ENCODE measurements at regions not wholly inside any gene's neighbourhood (a gene's known extent, or its start where the extent isn't known, plus 50 kb on each side); places are given as distances from the start of the nearest gene placed in this dataset.

DNA sequence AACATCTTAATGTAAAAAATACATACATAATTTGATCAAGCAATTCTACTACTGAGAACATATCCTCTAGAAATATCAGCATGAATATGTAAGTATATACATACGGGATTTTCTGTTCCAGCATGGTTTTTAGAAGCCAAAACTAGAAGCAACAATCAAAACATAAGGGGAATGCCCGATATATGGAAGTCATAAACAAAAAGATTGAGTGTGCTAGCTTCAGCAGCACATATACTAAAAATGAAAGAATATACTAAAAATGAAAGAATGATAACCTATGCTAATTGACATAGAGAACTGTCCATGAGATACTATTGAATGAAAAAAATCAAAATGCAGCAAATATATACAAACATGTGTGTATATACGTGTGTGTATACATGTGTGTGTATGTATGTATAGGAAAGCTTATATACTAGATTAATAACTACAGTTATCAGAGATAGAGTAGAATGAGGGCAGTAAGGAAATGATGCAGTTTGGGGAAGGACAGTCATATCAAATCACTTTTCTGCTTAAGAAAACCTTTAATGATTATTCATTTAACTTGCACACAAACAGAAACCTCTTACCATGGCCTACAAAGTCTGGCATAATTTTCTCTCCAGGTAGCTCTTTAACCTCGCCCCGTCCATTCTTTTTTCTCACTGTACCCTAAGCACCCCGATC lies 72.9 kb downstream of the NPY start:
- Histone ChIP-seq H3K36me3 (replicated peaks in 1 of 2; ENCODE audit: control insufficient read depth in 1 of 2, insufficient read depth in 2 of 2, low read length in 1 of 2) (no peaks in the 10 kb centered on the region), H3K27me3 (ENCODE audit: insufficient read depth) (no peaks in the 10 kb centered on the region), H3K4me2 (no peak overlapping the region), H3K9ac (no peak overlapping the region), H4K20me1 (ENCODE audit: insufficient read depth) (no peaks in the 10 kb centered on the region), H2AFZ (ENCODE audit: low read depth) (no peak overlapping the region), H3K9me2 (no peaks in the 10 kb centered on the region), H3F3A (replicated peaks; ENCODE audit: insufficient read depth) (no peaks in the 10 kb centered on the region), H3K4me1 (ENCODE audit: control insufficient read depth in 1 of 2, insufficient read depth in 2 of 2, low read depth in 1 of 2, low read length in 1 of 2) (no peaks in the 10 kb centered on the region; a peak in 1 of 4 replicates), H3K9me3 (no peaks in the 10 kb centered on the region), H3K79me2 (ENCODE audit: insufficient read depth) (no peaks in the 10 kb centered on the region), H3K27ac (ENCODE audit: low read depth in 2 of 2, low read length in 1 of 2) (no peak overlapping the region), H3K4me3 (ENCODE audit: low read depth in 2 of 2, low read length in 1 of 2) (no peak overlapping the region)
- CTCF ChIA-PET, result interaction anchor here (1.4 to 2.4 kb wide), 2 partner anchors 25 to 66 kb away, joined by 4 to 7 read pairs; no protein-coding TSS in a partner anchor
- DNase-seq, result no peak
- TF ChIP-seq MXI1 (IDR thresholded peaks at IDR 0.05; ENCODE audit: low read depth, low read length) (no peak), TEAD4 (IDR thresholded peaks at IDR 0.05; ENCODE audit: borderline replicate concordance, insufficient read depth) (no peak), SMC3 (IDR thresholded peaks at IDR 0.05; ENCODE audit: low read depth, low read length) (no peak), POLR2AphosphoS5 (IDR thresholded peaks at IDR 0.05; ENCODE audit: low read depth, low read length) (no peak), SIN3A (IDR thresholded peaks at IDR 0.05; ENCODE audit: borderline replicate concordance, low read depth, low read length) (no peak), CHD2 (IDR thresholded peaks at IDR 0.05; ENCODE audit: low read length, partially characterized antibody) (no peak), RFX5 (IDR thresholded peaks at IDR 0.05; ENCODE audit: low read length) (no peak), EZH2phosphoT487 (IDR thresholded peaks at IDR 0.05; ENCODE audit: borderline replicate concordance, low read depth) (no peak), GATA2 (CRISPR knock-in tag; IDR thresholded peaks at IDR 0.05) (no peak), FOSL2 (IDR thresholded peaks at IDR 0.05; ENCODE audit: borderline replicate concordance, low read depth) (no peak), RAD21 (IDR thresholded peaks at IDR 0.05; ENCODE audit: low read length) (no peak), RXRA (IDR thresholded peaks at IDR 0.05; ENCODE audit: borderline replicate concordance, low read depth) (no peak), MEF2A (IDR thresholded peaks at IDR 0.05; ENCODE audit: borderline replicate concordance, low read depth) (no peak), FOXM1 (IDR thresholded peaks at IDR 0.05; ENCODE audit: low read depth) (no peak)
- TF ChIP-seq, protein P1, sequence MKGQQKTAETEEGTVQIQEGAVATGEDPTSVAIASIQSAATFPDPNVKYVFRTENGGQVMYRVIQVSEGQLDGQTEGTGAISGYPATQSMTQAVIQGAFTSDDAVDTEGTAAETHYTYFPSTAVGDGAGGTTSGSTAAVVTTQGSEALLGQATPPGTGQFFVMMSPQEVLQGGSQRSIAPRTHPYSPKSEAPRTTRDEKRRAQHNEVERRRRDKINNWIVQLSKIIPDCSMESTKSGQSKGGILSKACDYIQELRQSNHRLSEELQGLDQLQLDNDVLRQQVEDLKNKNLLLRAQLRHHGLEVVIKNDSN (IDR thresholded peaks at IDR 0.05; ENCODE audit: borderline replicate concordance, low read depth), result no peak
- TF ChIP-seq, protein P2, sequence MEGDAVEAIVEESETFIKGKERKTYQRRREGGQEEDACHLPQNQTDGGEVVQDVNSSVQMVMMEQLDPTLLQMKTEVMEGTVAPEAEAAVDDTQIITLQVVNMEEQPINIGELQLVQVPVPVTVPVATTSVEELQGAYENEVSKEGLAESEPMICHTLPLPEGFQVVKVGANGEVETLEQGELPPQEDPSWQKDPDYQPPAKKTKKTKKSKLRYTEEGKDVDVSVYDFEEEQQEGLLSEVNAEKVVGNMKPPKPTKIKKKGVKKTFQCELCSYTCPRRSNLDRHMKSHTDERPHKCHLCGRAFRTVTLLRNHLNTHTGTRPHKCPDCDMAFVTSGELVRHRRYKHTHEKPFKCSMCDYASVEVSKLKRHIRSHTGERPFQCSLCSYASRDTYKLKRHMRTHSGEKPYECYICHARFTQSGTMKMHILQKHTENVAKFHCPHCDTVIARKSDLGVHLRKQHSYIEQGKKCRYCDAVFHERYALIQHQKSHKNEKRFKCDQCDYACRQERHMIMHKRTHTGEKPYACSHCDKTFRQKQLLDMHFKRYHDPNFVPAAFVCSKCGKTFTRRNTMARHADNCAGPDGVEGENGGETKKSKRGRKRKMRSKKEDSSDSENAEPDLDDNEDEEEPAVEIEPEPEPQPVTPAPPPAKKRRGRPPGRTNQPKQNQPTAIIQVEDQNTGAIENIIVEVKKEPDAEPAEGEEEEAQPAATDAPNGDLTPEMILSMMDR (IDR thresholded peaks at IDR 0.05), result no peak
- TF ChIP-seq, protein P3, sequence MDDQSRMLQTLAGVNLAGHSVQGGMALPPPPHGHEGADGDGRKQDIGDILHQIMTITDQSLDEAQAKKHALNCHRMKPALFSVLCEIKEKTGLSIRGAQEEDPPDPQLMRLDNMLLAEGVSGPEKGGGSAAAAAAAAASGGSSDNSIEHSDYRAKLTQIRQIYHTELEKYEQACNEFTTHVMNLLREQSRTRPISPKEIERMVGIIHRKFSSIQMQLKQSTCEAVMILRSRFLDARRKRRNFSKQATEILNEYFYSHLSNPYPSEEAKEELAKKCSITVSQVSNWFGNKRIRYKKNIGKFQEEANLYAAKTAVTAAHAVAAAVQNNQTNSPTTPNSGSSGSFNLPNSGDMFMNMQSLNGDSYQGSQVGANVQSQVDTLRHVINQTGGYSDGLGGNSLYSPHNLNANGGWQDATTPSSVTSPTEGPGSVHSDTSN (IDR thresholded peaks at IDR 0.05), result no peak
- TF ChIP-seq, protein P4, sequence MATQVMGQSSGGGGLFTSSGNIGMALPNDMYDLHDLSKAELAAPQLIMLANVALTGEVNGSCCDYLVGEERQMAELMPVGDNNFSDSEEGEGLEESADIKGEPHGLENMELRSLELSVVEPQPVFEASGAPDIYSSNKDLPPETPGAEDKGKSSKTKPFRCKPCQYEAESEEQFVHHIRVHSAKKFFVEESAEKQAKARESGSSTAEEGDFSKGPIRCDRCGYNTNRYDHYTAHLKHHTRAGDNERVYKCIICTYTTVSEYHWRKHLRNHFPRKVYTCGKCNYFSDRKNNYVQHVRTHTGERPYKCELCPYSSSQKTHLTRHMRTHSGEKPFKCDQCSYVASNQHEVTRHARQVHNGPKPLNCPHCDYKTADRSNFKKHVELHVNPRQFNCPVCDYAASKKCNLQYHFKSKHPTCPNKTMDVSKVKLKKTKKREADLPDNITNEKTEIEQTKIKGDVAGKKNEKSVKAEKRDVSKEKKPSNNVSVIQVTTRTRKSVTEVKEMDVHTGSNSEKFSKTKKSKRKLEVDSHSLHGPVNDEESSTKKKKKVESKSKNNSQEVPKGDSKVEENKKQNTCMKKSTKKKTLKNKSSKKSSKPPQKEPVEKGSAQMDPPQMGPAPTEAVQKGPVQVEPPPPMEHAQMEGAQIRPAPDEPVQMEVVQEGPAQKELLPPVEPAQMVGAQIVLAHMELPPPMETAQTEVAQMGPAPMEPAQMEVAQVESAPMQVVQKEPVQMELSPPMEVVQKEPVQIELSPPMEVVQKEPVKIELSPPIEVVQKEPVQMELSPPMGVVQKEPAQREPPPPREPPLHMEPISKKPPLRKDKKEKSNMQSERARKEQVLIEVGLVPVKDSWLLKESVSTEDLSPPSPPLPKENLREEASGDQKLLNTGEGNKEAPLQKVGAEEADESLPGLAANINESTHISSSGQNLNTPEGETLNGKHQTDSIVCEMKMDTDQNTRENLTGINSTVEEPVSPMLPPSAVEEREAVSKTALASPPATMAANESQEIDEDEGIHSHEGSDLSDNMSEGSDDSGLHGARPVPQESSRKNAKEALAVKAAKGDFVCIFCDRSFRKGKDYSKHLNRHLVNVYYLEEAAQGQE (IDR thresholded peaks at IDR 0.05; ENCODE audit: low read depth, low read length), result no peak
- POLR2A ChIA-PET, result no interaction called here
- WGBS (ENCODE audit: low lambda C conversion rate), result 51% methylated on average over 6 of the region's 6 CpGs

Measured in SK-N-SH (cell line).